Prostate gland (tissue), 2 donors: ENCODE measurements at regions not wholly inside any gene's neighbourhood (a gene's known extent, or its start where the extent isn't known, plus 50 kb on each side); places are given as distances from the start of the nearest gene placed in this dataset.

Experiments
- POLR2A ChIP-seq: fragments of 450-650 bp; IDR thresholded peaks from one replicate; pipeline ENCODE4 v1.6.1; 2016; ENCODE audit warnings: antibody characterized with exemption, mild to moderate bottlenecking
- POLR2AphosphoS5 ChIP-seq: sonication (generic); formaldehyde crosslinking; IDR thresholded peaks from one replicate; pipeline ENCODE4 v1.6.1; 2017; ENCODE audit warnings: antibody characterized with exemption
- TF ChIP-seq, protein P1 (sequence below), 4 experiments: fragments of 200-600 bp in 2 of 4; fragments of 450-650 bp in 2 of 4; sonication (generic) in 2 of 4; IDR thresholded peaks; 1 replicate in 3 of 4; 2 replicates in 1 of 4; pipeline ENCODE4 v1.5.1; 2016 to 2019; ENCODE audit warnings: antibody characterized with exemption in 4 of 4, mild to moderate bottlenecking in 2 of 4, moderate library complexity in 2 of 4

DNA sequence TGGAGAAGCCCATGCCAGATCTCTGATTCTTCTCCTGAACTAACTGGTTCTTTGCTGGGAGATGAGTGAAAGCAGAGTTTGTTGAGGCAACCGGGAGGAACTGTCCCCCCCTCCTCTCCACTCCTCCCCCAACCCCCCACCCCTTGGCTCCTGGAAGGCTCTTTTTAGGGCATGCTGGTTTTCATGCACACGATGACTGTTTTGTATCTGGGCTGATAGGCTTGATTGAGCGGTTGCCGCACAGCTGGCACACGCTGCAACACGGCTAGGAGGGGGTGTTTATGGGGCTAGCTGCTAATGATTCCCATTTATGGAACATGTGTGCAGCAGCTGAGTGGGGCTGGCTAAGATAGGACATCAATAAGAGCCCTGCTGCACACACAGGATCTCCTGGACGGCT lies 137.2 kb downstream of the SMIM20 start:
- TF ChIP-seq, protein P1, sequence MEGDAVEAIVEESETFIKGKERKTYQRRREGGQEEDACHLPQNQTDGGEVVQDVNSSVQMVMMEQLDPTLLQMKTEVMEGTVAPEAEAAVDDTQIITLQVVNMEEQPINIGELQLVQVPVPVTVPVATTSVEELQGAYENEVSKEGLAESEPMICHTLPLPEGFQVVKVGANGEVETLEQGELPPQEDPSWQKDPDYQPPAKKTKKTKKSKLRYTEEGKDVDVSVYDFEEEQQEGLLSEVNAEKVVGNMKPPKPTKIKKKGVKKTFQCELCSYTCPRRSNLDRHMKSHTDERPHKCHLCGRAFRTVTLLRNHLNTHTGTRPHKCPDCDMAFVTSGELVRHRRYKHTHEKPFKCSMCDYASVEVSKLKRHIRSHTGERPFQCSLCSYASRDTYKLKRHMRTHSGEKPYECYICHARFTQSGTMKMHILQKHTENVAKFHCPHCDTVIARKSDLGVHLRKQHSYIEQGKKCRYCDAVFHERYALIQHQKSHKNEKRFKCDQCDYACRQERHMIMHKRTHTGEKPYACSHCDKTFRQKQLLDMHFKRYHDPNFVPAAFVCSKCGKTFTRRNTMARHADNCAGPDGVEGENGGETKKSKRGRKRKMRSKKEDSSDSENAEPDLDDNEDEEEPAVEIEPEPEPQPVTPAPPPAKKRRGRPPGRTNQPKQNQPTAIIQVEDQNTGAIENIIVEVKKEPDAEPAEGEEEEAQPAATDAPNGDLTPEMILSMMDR (IDR thresholded peaks at IDR 0.05) = no peak
- no peak for TF ChIP-seq POLR2A
- no peak for TF ChIP-seq POLR2AphosphoS5
